Rectal smooth muscle tissue (tissue), 1 donor: ENCODE measurements at regions not wholly inside any gene's neighbourhood (a gene's known extent, or its start where the extent isn't known, plus 50 kb on each side); places are given as distances from the start of the nearest gene placed in this dataset.
"Not testable (repeated sequence)": the region's sequence is repeated elsewhere in the genome, so short reads cannot be mapped to it uniquely, and the experiment has no call there.

Experiments used
- H3K27ac ChIP-seq: one replicate; pipeline ENCODE4 v1.7.0; 2013; ENCODE audit warnings: low read depth, low read length, inconsistent platforms
- H3K27me3 ChIP-seq: one replicate; pipeline ENCODE4 v1.7.0; 2013; ENCODE audit warnings: low read length; ENCODE audit not compliant: control insufficient read depth, insufficient read depth
- H3K36me3 ChIP-seq: one replicate; pipeline ENCODE4 v1.7.0; 2013; ENCODE audit warnings: low read length; ENCODE audit not compliant: control insufficient read depth, insufficient read depth
- H3K4me1 ChIP-seq: one replicate; pipeline ENCODE4 v1.7.0; 2013; ENCODE audit warnings: low read length; ENCODE audit not compliant: control insufficient read depth, insufficient read depth
- H3K4me3 ChIP-seq: one replicate; pipeline ENCODE4 v1.7.0; 2013; ENCODE audit warnings: low read length
- H3K9ac ChIP-seq: one replicate; pipeline ENCODE4 v1.7.0; 2013; ENCODE audit warnings: low read length

DNA sequence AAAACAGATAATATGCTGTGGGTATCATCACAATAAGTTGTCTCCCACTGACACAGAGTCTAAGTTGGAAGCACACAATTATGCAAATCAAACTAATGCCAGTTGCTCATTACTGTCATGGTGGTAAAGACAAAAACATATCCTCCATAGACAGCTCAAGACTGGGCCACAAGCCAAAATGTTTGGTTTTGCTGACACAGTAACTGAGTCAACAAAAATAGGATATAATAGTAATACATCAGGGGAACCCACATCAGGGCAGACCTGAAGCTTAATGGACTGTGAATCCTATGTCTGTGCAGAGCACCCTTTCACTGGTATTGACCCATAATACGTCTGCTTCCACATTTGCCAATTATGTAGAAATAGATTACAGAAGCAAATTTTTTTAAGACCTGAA, 597.8 kb downstream of the TTLL7 start:
- not testable (repeated sequence) for H3K27me3 ChIP-seq, H3K4me3 ChIP-seq, H3K36me3 ChIP-seq, H3K27ac ChIP-seq, H3K4me1 ChIP-seq, H3K9ac ChIP-seq

- not testable (repeated sequence) for H3K9ac ChIP-seq, H3K27ac ChIP-seq, H3K27me3 ChIP-seq, H3K36me3 ChIP-seq, H3K4me3 ChIP-seq, H3K4me1 ChIP-seq
These were observed 598.8 kb downstream of the TTLL7 start for GRCh38 chr1:83400173-83400572.

GRCh38 chr1:83398125-83398524, 600.8 kb downstream of the TTLL7 start:
- not testable (repeated sequence) for H3K36me3 ChIP-seq, H3K27ac ChIP-seq, H3K4me1 ChIP-seq, H3K9ac ChIP-seq, H3K27me3 ChIP-seq, H3K4me3 ChIP-seq

DNA sequence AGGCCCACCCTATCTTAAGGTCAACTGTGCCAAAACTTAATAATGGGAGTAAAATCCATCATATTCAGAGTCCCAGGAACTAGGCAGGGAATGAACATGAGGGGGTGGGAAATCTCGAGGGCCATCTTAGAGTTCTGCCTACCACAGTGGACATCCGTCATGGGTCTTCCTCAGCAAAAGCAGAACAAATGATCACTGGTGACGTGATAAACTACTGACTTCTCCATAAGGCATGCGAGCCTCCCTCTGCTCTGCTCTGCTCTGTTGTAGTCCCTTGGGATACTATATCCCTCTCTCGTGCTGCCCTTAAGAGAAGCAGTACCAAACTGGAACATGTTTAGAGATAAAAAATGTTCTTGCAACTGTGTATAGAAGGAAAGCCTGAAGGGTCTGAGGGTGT, 603.8 kb downstream of the TTLL7 start:
- not testable (repeated sequence) for H3K4me1 ChIP-seq, H3K27ac ChIP-seq, H3K4me3 ChIP-seq, H3K27me3 ChIP-seq, H3K9ac ChIP-seq, H3K36me3 ChIP-seq

DNA sequence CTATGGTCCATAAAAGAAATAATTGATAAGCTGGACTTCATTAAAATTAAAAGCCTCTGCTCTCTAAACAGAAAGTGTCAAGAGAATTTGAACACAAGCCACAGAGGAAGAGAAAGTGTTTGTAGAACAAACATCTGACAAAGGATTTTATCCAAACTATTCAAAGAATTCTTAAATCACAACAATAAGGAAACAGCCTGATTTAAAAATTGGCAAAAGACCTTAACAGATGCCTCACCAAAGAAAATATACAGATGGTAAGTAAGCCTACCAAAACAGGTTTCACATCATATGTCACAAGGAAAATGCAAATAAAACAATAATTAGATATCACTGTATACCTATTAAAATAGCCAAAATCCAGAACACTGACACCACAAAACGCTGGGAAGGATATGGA, 612.0 kb downstream of the TTLL7 start:
- not testable (repeated sequence) for H3K4me3 ChIP-seq, H3K9ac ChIP-seq, H3K4me1 ChIP-seq, H3K27me3 ChIP-seq, H3K36me3 ChIP-seq, H3K27ac ChIP-seq

DNA sequence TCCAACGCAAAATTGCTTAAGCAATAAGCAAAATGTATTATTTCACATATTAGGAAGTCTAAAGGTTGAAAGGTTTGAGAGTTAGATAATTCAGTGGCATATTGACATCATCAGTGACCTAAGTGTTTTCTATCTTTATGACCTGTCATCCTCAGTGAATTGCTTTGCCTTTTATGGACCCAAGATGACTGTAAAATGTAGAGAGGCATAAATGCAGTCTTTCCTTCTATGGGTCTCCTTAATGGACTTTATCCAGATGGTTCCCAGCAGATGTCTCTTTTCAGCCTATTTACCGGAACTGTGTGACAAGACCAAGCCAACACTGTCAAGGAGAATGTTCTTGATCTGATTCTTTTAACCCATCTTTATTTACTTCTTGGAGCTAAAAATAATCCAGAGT, 615.8 kb downstream of the TTLL7 start:
- H3K9ac ChIP-seq, H3K4me3 ChIP-seq: not testable (repeated sequence)

DNA sequence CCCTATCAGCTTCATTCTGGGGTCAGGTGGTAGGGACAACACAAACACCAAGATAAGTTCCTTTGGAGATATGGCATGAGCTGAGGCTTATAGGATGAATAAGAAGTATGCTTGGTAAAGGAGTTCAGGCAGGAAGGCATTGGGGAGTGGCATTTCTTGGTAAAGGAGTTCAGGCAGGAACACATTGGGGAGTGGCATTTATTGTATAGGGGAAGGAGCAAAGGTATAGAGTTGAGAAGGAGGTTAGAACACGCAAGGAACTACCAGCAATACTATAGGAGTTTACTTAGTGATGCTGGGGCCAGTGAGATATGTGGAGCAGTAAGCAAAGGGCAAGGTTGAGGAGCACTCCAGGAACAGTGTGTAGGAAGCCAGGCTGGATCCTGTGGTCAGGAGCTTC, 625.9 kb downstream of the TTLL7 start:
- H3K27me3 ChIP-seq, H3K4me1 ChIP-seq, H3K36me3 ChIP-seq, H3K27ac ChIP-seq, H3K9ac ChIP-seq, H3K4me3 ChIP-seq: not testable (repeated sequence)

More for the DNA sequence above, 615.8 kb downstream of the TTLL7 start:
- not testable (repeated sequence) for H3K4me1 ChIP-seq, H3K27ac ChIP-seq, H3K27me3 ChIP-seq, H3K36me3 ChIP-seq

DNA sequence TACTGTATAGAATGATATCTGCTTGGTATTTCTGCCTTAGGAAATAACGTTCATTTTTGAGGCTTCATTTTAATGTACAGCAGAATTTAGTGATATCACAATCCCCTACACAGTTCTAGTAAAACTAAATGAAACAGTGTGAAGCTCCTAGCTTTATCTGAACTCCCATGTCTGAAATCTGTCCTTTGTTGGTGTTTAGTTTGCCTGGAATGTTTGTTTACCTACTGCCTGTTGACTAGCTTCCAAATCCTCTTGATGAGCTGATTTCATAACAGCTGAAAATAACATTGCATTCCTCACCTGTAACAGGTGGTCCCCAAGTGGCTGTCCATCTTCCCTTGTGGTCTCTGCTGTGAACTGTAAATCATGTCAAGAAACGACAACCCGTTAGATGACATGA, 629.1 kb downstream of the TTLL7 start:
- not testable (repeated sequence) for H3K9ac ChIP-seq, H3K4me1 ChIP-seq, H3K36me3 ChIP-seq, H3K27me3 ChIP-seq, H3K4me3 ChIP-seq, H3K27ac ChIP-seq

DNA sequence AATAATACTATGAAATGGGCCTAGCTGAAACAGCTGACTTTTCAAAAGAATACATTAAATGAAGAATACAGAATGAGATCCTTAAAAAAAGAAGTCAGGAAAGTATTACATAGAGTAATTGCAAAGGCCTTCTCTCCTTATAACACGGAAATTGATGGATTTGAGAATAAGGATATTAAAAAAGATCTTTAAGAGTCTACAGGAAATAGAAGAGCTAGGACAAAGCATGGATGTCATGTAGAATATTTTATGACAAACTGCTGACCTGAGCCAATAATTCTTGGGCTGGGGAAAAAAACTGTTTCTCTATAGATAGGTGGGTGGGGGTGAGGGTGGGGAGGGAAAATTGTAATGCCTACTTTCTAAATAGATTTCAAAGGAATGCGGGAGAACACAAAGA, 633.6 kb downstream of the TTLL7 start:
- not testable (repeated sequence) for H3K4me3 ChIP-seq, H3K27ac ChIP-seq, H3K4me1 ChIP-seq, H3K36me3 ChIP-seq, H3K27me3 ChIP-seq, H3K9ac ChIP-seq

DNA sequence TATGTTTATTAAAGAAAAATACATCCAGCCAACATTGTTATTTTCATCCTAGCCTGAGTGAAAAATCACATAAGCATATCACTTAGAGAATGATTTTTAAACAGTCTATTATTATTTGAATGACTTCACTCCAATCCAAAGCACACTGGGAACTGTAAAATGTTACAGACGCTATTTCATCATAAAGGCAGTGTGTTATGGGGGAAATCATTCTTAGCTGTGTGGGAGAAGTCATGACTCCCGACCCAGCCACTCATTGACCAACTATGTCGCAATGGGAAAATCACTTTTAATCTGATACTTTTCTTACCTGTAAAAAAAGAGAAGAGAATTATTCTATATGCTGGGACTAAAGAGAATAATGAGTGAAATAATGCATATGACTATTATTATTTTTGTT, 653.6 kb downstream of the TTLL7 start:
- H3K27me3 ChIP-seq, H3K4me1 ChIP-seq, H3K36me3 ChIP-seq, H3K4me3 ChIP-seq, H3K27ac ChIP-seq, H3K9ac ChIP-seq: not testable (repeated sequence)

GRCh38 chr1:83343767-83344166, 655.2 kb downstream of the TTLL7 start:
- H3K4me3 ChIP-seq, H3K27me3 ChIP-seq, H3K27ac ChIP-seq, H3K4me1 ChIP-seq, H3K36me3 ChIP-seq, H3K9ac ChIP-seq: not testable (repeated sequence)

GRCh38 chr1:83342995-83343394, 655.9 kb downstream of the TTLL7 start:
- not testable (repeated sequence) for H3K4me3 ChIP-seq, H3K4me1 ChIP-seq, H3K27me3 ChIP-seq, H3K9ac ChIP-seq, H3K36me3 ChIP-seq, H3K27ac ChIP-seq

- not testable (repeated sequence) for H3K27ac ChIP-seq, H3K4me1 ChIP-seq, H3K27me3 ChIP-seq, H3K36me3 ChIP-seq, H3K4me3 ChIP-seq, H3K9ac ChIP-seq
These were observed 666.6 kb downstream of the TTLL7 start for GRCh38 chr1:83332308-83332707.

DNA sequence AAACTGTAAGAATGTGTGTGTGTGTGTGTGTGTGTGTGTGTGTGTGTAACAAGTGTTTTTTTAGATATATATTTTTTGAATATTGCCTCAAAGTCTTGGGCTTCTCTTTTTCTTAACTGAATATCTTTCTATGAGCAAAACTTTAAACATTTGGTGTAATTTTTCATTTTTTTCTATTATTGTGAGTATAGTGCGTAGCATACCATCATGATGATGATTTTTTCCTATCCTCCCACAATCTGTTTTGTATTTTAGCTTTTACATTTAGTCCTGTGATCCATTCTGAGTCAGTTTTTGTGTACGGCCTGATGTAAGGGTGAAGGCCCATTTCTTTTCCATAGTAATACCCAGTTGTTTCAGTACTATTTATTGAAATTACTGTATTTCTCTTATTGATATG, 680.6 kb downstream of the TTLL7 start:
- H3K4me3 ChIP-seq, result no peak overlapping the region
- H3K27ac ChIP-seq, result no peak overlapping the region
- no peak overlapping the region for H3K9ac ChIP-seq
- H3K27me3 ChIP-seq, result no peaks in the 10 kb centered on the region
- no peaks in the 10 kb centered on the region for H3K4me1 ChIP-seq
- H3K36me3 ChIP-seq, result no peaks in the 10 kb centered on the region
